GM10266 (cell line): ENCODE measurements at regions not wholly inside any gene's neighbourhood (a gene's known extent, or its start where the extent isn't known, plus 50 kb on each side); places are given as distances from the start of the nearest gene placed in this dataset.
"Not testable (repeated sequence)": the region's sequence is repeated elsewhere in the genome, so short reads cannot be mapped to it uniquely, and the experiment has no call there.

ENCODE experiments used
- DNase-seq: peaks from one replicate; pipeline ENCODE4 v3.0.0; 2012; ENCODE audit errors: extremely low spot score
- TF ChIP-seq, protein P1 (sequence below): IDR thresholded peaks from 2 replicates; pipeline ENCODE4 v1.5.1; 2012; ENCODE audit warnings: mild to moderate bottlenecking, low read depth; ENCODE audit not compliant: control insufficient read depth, insufficient read depth; ENCODE audit errors: missing control alignments

DNA sequence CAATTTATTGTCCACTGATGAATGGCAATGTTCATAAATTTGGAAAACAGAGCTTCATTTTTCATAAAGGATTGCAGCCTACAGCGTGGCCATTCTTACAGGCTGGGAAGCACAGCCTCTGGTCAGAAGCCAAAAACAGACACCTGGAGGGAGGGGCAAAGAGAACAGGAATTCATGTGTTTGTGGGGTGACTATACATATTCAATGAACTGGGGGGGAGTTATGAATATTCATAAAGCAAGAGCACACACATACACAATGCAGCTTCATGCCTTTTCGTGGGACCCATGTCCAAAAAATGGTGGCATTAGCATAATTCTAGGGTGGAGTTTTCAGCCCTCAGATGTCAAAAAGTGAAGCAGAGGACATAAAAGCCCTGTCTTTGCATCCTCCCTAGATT is 173.3 kb downstream of the VEGFC start:
- DNase-seq, result no peak
- TF ChIP-seq, protein P1, sequence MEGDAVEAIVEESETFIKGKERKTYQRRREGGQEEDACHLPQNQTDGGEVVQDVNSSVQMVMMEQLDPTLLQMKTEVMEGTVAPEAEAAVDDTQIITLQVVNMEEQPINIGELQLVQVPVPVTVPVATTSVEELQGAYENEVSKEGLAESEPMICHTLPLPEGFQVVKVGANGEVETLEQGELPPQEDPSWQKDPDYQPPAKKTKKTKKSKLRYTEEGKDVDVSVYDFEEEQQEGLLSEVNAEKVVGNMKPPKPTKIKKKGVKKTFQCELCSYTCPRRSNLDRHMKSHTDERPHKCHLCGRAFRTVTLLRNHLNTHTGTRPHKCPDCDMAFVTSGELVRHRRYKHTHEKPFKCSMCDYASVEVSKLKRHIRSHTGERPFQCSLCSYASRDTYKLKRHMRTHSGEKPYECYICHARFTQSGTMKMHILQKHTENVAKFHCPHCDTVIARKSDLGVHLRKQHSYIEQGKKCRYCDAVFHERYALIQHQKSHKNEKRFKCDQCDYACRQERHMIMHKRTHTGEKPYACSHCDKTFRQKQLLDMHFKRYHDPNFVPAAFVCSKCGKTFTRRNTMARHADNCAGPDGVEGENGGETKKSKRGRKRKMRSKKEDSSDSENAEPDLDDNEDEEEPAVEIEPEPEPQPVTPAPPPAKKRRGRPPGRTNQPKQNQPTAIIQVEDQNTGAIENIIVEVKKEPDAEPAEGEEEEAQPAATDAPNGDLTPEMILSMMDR, result no peak

DNA sequence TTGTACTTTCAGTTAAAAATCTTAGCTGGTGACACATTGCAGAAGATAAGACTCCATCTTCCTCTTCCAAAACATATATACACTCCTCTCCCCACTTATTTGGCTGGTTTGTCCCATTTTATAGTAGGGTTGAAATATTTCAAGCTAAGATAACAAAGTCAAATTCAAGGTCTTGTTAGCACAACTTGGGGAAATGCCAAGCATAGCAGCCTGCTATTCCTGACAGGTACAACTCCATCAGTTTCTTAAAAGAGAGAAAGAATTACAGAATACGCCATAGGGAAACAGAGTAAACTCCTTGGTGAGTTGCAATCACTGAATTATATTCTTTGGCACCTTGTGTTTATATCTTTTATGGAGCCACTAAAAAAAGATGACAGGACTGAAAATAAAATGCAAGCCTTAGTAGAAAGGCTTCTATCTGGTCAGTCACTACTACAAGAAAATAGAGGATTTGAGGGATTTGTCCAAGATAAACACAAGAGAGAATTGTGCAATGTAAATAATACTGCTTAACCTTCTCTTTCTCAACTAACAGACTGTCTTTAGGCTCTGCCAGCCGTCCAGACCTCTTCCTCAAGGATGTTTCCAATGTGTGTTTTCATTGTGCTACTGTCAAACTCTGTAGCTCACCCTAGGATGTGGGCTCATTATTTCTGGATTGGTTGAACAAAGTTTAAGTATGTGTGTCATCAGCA is 170.3 kb downstream of the VEGFC start:
- TF ChIP-seq, protein P1, result no peak
- DNase-seq, result no peak

DNA sequence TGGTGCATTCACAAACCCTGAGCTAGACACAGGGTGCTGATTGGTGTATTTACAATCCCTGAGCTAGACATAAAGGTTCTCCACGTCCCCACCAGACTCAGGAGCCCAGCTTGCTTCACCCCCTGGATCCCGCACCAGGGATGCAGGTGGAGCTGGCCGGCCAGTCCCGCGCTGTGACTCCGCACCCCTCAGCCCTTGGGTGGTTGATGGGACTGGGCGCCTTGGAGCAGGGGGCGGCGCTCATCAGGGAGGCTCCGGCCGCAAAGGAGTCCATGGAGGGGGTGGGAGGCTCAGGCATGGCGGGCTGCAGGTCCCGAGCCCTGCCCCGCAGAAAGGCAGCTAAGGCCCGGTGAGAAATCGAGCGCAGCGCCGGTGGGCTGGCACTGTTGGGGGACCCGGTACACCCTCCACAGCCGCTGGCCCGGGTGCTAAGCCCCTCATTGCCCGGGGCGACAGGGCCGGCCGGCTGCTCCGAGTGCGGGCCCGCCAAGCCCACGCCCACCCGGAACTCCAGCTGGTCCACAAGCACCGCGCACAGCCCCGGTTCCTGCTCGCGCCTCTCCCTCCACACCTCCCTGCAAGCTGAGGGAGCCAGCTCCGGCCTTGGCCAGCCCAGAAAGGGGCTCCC is 167.6 kb downstream of the VEGFC start:
- not testable (repeated sequence) for DNase-seq

DNA sequence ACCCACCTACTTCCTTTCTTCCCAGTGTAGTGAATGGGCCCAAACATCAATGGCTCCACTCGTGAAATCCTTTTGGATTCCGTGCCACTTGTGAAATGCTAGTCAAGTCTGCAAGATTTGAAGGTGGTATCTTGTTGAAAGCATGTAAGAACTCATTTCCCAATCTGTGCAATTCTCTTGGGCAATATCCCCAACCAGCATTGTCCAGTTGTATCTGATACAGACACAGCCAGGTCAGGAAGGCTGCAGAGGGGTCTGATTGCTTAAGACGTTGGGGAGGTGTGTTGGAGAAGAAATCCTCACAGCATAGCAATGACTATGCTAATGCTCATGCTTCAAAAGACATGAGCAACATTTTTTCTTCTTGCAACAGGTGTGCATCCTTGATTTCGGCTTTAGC is 164.8 kb downstream of the VEGFC start:
- TF ChIP-seq, protein P1, result no peak
- DNase-seq, result no peak

DNA sequence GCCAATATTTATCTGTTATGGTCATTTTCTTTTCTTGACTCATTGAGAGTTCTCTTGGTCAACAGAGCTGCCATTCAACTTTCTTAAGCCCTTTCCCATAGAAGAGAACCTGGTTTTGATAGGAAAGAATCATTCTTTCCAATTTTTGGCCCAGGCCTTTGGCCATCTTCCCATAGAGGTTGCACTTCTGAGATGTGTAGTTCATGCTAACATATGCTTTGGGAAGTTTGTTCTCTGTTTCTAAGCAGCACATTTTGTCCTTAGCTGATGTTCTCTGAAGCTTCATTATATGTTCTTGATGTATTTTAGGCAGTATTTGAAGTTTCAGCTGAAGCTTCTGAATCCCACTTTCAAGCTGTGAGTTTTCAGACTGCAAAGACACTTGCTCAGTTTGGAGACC is 161.1 kb downstream of the VEGFC start:
- TF ChIP-seq, protein P1, result no peak
- no peak for DNase-seq
